GM19025 (cell line): ENCODE measurements at regions not wholly inside any gene's neighbourhood (a gene's known extent, or its start where the extent isn't known, plus 50 kb on each side); places are given as distances from the start of the nearest gene placed in this dataset.
A peak's percentile ranks its signal among the peaks of the same experiment; 100 is the strongest.
"Not testable (repeated sequence)": the region's sequence is repeated elsewhere in the genome, so short reads cannot be mapped to it uniquely, and the experiment has no call there.

Experiments
- ATAC-seq: cut with Tn5 transposase; IDR thresholded peaks from one replicate; pipeline ENCODE4 v1.9.1; 2021; ENCODE audit warnings: mild to moderate bottlenecking, low read depth, moderate library complexity; ENCODE audit not compliant: unreplicated experiment

- ATAC-seq = no peak
Observed at GRCh38 chr11:122405547-122406341, 249.8 kb upstream of the UBASH3B start.

- ATAC-seq = no peak
Observed at GRCh38 chr11:122404571-122404970, 251.0 kb upstream of the UBASH3B start.

- ATAC-seq = not testable (repeated sequence)
Observed at GRCh38 chr11:122401581-122401980, 253.9 kb upstream of the UBASH3B start.

DNA sequence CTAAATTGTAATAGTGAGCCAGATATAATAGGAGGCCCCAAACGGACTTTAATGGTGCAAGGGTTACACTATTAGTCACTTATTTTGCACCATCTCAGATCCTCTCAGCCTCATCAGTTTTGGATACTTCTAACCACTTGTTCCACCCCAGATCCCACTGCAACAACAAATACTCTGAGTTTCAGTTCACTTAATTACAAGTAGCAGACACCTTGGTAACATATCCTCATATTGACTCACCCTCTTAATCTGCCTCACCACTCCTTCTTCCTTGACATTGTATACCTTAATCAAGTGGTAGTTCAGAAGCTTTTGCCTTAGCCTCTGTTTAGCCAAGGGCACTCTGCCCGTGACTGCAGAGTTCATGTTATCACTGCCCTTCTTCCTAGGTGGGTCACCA, 256.1 kb upstream of the UBASH3B start:
- no peak for ATAC-seq

DNA sequence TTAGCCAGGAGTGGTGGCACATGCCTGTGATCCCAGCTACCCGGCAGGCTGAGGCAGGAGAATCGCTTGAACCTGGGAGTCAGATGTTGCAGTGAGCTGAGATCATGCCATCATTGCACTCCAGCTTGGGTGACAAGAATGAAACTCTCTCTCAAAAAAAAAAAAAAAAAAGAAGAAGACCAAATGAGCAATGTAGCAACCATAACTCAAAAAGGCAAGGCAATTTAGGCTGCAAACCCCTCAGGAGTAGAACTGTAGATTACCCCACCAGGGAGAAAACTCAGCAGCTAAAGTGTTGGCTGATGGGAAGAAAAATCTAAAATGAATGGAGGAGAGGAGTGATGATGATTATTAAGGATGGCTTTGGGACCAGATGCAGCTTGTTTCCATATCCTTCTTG, 256.7 kb upstream of the UBASH3B start:
- ATAC-seq = no peak

- no peak for ATAC-seq
Observed at GRCh38 chr11:122398167-122398566, 257.4 kb upstream of the UBASH3B start.

DNA sequence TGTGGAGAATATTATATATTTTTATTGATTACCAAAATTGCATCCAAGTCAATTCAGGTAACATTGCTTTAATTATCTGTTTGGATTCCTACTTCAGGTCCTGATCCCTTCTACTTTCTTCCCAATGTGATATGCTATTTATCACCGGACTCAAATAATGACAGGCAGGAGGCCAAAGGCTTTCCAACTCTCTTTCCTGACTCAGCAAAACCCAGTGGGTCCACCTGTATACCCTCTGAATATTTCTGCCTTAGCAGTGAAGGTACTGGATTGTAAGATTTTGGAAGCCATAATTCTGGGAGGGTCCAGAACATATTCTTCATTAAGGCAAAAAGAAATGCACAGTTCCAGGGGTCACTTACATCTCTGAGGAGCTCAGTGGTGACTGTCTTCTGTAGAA, 260.2 kb upstream of the UBASH3B start:
- no peak for ATAC-seq

GRCh38 chr11:122394313-122394712, 261.2 kb upstream of the UBASH3B start:
- no peak for ATAC-seq

- no peak for ATAC-seq
Observed at GRCh38 chr11:122393209-122393860, 262.2 kb upstream of the UBASH3B start.

DNA sequence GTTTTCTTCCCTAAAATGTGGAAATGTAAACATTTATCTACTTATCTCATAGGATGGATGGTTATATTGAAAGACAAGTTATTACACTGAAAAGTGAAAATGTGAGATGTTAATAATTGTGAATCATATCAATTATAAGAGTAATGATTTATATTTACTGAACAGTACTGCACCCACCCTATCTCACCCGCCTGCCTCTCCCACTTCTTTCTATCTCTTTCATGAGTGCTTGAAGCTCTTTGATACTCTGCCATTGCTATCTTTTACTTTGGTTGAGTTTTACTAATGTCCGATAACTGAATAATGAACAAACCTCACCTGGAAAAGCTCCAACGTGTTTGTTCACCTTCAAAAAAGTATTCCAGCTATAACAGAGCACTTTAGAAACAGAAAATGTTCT, 263.0 kb upstream of the UBASH3B start:
- ATAC-seq = no peak

GRCh38 chr11:122391049-122391448, 264.5 kb upstream of the UBASH3B start:
- ATAC-seq = no peak

- no peak for ATAC-seq
Observed at GRCh38 chr11:122383186-122383585, 267.2 kb upstream of the BLID start.

GRCh38 chr11:122375687-122376399, 259.8 kb upstream of the BLID start:
- peak; percentile 67 for ATAC-seq

- no peak for ATAC-seq
Observed at GRCh38 chr11:122368796-122369195, 252.8 kb upstream of the BLID start.

DNA sequence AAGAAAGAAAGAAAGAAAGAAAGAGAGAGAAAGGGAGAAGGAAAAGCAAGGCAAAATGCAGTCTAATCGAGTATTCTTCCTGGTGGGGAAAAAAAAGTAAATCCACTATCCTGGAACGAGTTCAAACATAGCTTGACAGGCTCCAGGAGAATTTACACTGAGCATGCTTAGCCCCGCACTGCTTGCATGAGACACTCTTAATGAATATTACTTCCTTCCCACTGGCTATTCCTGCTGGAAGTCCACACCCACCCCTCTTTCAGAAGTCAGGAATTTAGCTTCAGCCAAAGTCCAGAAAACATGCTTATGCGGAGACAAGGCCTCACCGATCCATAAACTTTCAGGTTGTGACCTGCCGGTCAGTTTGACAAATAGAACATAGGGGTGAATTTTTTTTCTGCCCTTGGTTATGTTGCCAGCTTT, 251.8 kb upstream of the BLID start:
- no peak for ATAC-seq

DNA sequence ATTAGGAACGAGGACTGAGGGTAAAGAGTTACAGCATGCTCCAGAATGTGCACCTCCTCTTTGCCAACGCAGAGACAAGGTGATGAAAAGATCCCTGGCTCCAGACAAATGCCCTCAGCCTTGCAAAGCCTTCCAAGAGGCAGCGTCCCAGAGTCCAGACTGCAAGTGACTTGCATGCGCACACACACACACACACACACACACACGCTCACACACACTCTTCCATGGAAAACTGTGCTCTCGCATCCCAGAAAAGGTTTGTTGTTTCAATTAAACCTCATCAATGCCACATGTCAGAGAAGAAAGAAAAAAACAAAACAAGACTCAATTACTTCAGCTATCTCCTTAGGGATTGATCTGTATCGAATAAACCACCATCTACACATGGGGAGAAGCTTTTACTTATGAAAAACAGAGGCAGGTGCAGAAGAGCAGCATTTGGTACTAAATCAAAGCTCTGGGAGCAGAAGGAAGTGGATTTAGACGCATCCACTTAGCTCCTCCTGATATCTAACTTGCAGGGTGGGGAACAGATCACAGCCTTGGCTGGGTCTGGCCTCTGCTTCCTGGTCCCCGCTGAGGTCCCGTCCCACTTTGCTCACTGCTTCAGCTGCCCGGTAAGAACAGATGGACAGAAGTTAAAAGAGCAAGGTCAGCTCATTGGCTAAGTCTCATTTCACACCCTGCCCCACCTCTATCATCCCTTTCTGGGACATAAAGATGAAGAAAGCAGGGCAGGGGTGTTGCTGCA, 249.8 kb upstream of the BLID start:
- ATAC-seq = no peak

GRCh38 chr11:122363296-122363695, 247.3 kb upstream of the BLID start:
- no peak for ATAC-seq

GRCh38 chr11:122362381-122362780, 246.4 kb upstream of the BLID start:
- no peak for ATAC-seq

DNA sequence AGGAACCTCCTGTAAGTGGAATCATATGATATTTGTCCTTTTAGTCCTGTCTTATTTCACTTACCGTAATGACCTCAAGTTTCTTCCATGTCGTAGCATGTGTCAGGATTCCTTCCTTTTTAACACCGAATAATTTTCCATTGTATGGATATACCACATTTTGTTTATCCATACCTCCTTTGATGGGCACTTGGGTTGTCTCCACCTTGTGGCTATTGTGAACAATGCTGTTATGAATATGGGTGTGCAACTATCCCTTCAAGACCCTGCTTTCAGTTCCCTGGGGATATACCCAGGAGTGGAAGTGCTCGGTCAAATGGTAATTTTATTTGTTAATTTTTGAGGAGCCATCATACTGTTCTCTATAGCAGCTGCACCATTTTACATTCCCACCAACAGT, 244.9 kb upstream of the BLID start:
- ATAC-seq = no peak

DNA sequence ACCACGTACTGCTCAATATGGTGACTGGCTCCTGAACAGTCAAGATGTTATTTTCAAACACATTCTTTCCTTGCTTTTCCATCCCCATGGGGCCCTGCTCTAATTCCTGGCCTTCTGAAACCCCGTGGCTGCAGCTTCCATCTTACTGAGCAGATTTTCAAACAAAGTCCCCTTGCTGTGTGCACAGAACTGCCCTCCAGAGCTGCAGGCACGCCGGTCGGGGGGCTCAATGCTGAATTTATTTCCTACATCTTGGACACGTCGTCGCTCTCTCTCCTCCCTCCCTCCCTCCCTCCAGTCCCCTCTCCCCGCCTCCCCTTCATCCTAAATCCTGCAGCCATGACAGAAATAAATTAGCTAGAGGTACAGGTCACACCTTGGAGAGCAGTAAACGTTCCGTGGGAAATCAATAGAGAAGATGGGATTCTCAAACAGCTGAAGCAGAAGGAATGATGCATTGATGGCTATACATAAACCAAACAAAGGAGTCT, 243.1 kb upstream of the BLID start:
- ATAC-seq = no peak

GRCh38 chr11:122358292-122358691, 242.3 kb upstream of the BLID start:
- no peak for ATAC-seq
